ENCODE measurements at regions not wholly inside any gene's neighbourhood (a gene's known extent, or its start where the extent isn't known, plus 50 kb on each side); places are given as distances from the start of the nearest gene placed in this dataset.

GRCh38 chr9:104256031-104256695, 162.1 kb downstream of the SMC2 start:
- H3K4me3 ChIP-seq (ENCODE audit: control extremely low read depth in 1 of 5, extremely low read depth in 1 of 5, insufficient read depth in 1 of 5, low read depth in 2 of 5, low read length in 4 of 5): no peak overlapping the region
- no peaks in the 10 kb centered on the region for H3K27me3 Mint-ChIP-seq
- H2AFZ ChIP-seq (ENCODE audit: insufficient read depth, low read depth, low read length, poor library complexity, severe bottlenecking): no peak overlapping the region
- intact Hi-C loops (cut with micrococcal nuclease): no loop called here
- no peaks in the 10 kb centered on the region for H3K4me1 Mint-ChIP-seq
- no peak overlapping the region for H3K4me3 Mint-ChIP-seq
- H3K27ac Mint-ChIP-seq: no peak overlapping the region
- H3K4me2 ChIP-seq (replicated peaks; ENCODE audit: low read depth, low read length, poor library complexity, severe bottlenecking): no peak overlapping the region
- H3K27ac ChIP-seq (ENCODE audit: low read length in 2 of 2): no peak overlapping the region
- H3K9ac ChIP-seq (ENCODE audit: low read length): no peak overlapping the region
- no peaks in the 10 kb centered on the region for H4K20me1 ChIP-seq (ENCODE audit: control insufficient read depth, insufficient read depth, low read length, poor library complexity, severe bottlenecking)
- H3K9me3 ChIP-seq (ENCODE audit: control extremely low read depth in 1 of 3, control insufficient read depth in 2 of 3, insufficient read depth in 1 of 3, low read length in 2 of 3): no peaks in the 10 kb centered on the region
- H3K36me3 ChIP-seq (replicated peaks in 1 of 2; ENCODE audit: control extremely low read depth in 1 of 2, control insufficient read depth in 1 of 2, extremely low read depth in 1 of 2, insufficient read depth in 2 of 2, low read length in 1 of 2): no peaks in the 10 kb centered on the region
- no peak for DNase-seq
- TF ChIP-seq EZH2 (IDR thresholded peaks at IDR 0.05; ENCODE audit: borderline replicate concordance, insufficient read depth, low read depth, low read length, poor library complexity, severe bottlenecking): no peak
- TF ChIP-seq CTCF (IDR thresholded peaks at IDR 0.05): no peak
- ChIA-PET POLR2A (no interaction called here), CTCF (no interaction called here)
- WGBS (ENCODE audit: insufficient coverage): 80% methylated on average over 1 of the region's 3 CpGs
- H3K27me3 ChIP-seq (replicated peaks in 1 of 4; ENCODE audit: control extremely low read depth in 1 of 4, control insufficient read depth in 3 of 4, insufficient read depth in 4 of 4, low read length in 3 of 4): no peaks in the 10 kb centered on the region
- no peaks in the 10 kb centered on the region for H3K79me2 ChIP-seq (ENCODE audit: control insufficient read depth, insufficient read depth, low read length)
- H3K9me3 Mint-ChIP-seq (ENCODE audit: insufficient read depth): peaks cover 10% of the 10 kb centered on the region
- H3K4me1 ChIP-seq (ENCODE audit: control insufficient read depth in 2 of 2, insufficient read depth in 2 of 2, low read length in 2 of 2): no peaks in the 10 kb centered on the region
- no peak for ATAC-seq (ENCODE audit: low read depth)

GRCh38 chr9:104256696-104257062, 162.6 kb downstream of the SMC2 start:
- Histone ChIP-seq H3K4me1 (ENCODE audit: control insufficient read depth in 2 of 2, insufficient read depth in 2 of 2, low read length in 2 of 2) (no peaks in the 10 kb centered on the region), H4K20me1 (ENCODE audit: control insufficient read depth, insufficient read depth, low read length, poor library complexity, severe bottlenecking) (no peaks in the 10 kb centered on the region), H3K27me3 (replicated peaks in 1 of 4; ENCODE audit: control extremely low read depth in 1 of 4, control insufficient read depth in 3 of 4, insufficient read depth in 4 of 4, low read length in 3 of 4) (no peaks in the 10 kb centered on the region), H3K4me2 (replicated peaks; ENCODE audit: low read depth, low read length, poor library complexity, severe bottlenecking) (no peak overlapping the region), H2AFZ (ENCODE audit: insufficient read depth, low read depth, low read length, poor library complexity, severe bottlenecking) (no peak overlapping the region), H3K9me3 (ENCODE audit: control extremely low read depth in 1 of 3, control insufficient read depth in 2 of 3, insufficient read depth in 1 of 3, low read length in 2 of 3) (no peaks in the 10 kb centered on the region), H3K79me2 (ENCODE audit: control insufficient read depth, insufficient read depth, low read length) (no peaks in the 10 kb centered on the region), H3K27ac (ENCODE audit: low read length in 2 of 2) (no peak overlapping the region), H3K4me3 (ENCODE audit: control extremely low read depth in 1 of 5, extremely low read depth in 1 of 5, insufficient read depth in 1 of 5, low read depth in 2 of 5, low read length in 4 of 5) (no peak overlapping the region), H3K9ac (ENCODE audit: low read length) (no peak overlapping the region), H3K36me3 (replicated peaks in 1 of 2; ENCODE audit: control extremely low read depth in 1 of 2, control insufficient read depth in 1 of 2, extremely low read depth in 1 of 2, insufficient read depth in 2 of 2, low read length in 1 of 2) (no peaks in the 10 kb centered on the region)
- ChIA-PET CTCF (no interaction called here), POLR2A (no interaction called here)
- H3K9me3 Mint-ChIP-seq (ENCODE audit: insufficient read depth): peaks cover 10% of the 10 kb centered on the region
- H3K27me3 Mint-ChIP-seq: no peaks in the 10 kb centered on the region
- no peak overlapping the region for H3K4me3 Mint-ChIP-seq
- TF ChIP-seq EZH2 (IDR thresholded peaks at IDR 0.05; ENCODE audit: borderline replicate concordance, insufficient read depth, low read depth, low read length, poor library complexity, severe bottlenecking) (no peak), CTCF (IDR thresholded peaks at IDR 0.05) (no peak)
- ATAC-seq (ENCODE audit: low read depth): no peak
- no peak for DNase-seq
- intact Hi-C loops (cut with micrococcal nuclease): no loop called here
- no peaks in the 10 kb centered on the region for H3K4me1 Mint-ChIP-seq
- H3K27ac Mint-ChIP-seq: no peak overlapping the region
